HepG2 (cell line): ENCODE measurements at regions not wholly inside any gene's neighbourhood (a gene's known extent, or its start where the extent isn't known, plus 50 kb on each side); places are given as distances from the start of the nearest gene placed in this dataset.

ENCODE experiments used
- AGO2 ChIP-seq: fragments of 200-400 bp; formaldehyde crosslinking; optimal IDR thresholded peaks from 2 replicates; pipeline ENCODE3; 2017; ENCODE audit warnings: mild to moderate bottlenecking, low read depth, low read length, moderate library complexity
- AKNA ChIP-seq: sonication (generic); formaldehyde crosslinking; IDR thresholded peaks from 2 replicates; pipeline ENCODE4 v1.4.0; 2020; ENCODE audit warnings: missing genetic modification reagents, borderline replicate concordance
- IRF2 ChIP-seq: IDR thresholded peaks from 2 replicates; pipeline ENCODE4 v1.6.1; 2018; ENCODE audit warnings: missing genetic modification reagents, missing compliant biosample characterization
- ISL2 ChIP-seq: sonication (generic); formaldehyde crosslinking; IDR thresholded peaks from 2 replicates; pipeline ENCODE4 v1.5.0; 2020; ENCODE audit warnings: missing genetic modification reagents
- LCORL ChIP-seq, 2 experiments: fragments of 450-650 bp in 1 of 2; sonication (generic) in 1 of 2; formaldehyde crosslinking in 1 of 2; IDR thresholded peaks; 2 replicates each; pipeline versions ENCODE4 v1.5.0 to v1.6.1; 2017 to 2020; ENCODE audit warnings: antibody characterized with exemption in 1 of 2, missing genetic modification reagents in 1 of 2
- POLR2AphosphoS2 ChIP-seq: IDR thresholded peaks from 2 replicates; pipeline ENCODE4 v1.6.1; 2011; ENCODE audit warnings: low read depth, low read length, improper control_type of control experiment
- SMC3 ChIP-seq: IDR thresholded peaks from 2 replicates; pipeline ENCODE4 v1.6.1; 2011; ENCODE audit warnings: low read length, improper control_type of control experiment
- STAG1 ChIP-seq: sonication (generic); formaldehyde crosslinking; IDR thresholded peaks from 2 replicates; pipeline ENCODE4 v1.4.0; 2020; ENCODE audit warnings: missing genetic modification reagents
- ZBTB26 ChIP-seq: IDR thresholded peaks from 2 replicates; pipeline ENCODE4 v1.6.1; 2016; ENCODE audit warnings: missing compliant biosample characterization, missing genetic modification reagents, borderline replicate concordance
- ZFP37 ChIP-seq: sonication (generic); formaldehyde crosslinking; IDR thresholded peaks from 2 replicates; pipeline ENCODE4 v1.4.0; 2020; ENCODE audit warnings: missing genetic modification reagents, borderline replicate concordance
- ZHX1 ChIP-seq: sonication (generic); formaldehyde crosslinking; IDR thresholded peaks from 2 replicates; pipeline ENCODE4 v1.8.1; 2022; ENCODE audit warnings: low read depth, mild to moderate bottlenecking, missing genetic modification reagents
- ZNF256 ChIP-seq: sonication (generic); formaldehyde crosslinking; conservative IDR thresholded peaks from 2 replicates; pipeline ENCODE4 v1.4.0; 2020; ENCODE audit warnings: missing genetic modification reagents
- ZNF501 ChIP-seq: sonication (generic); formaldehyde crosslinking; IDR thresholded peaks from 2 replicates; pipeline ENCODE4 v1.5.1; 2020; ENCODE audit warnings: mild to moderate bottlenecking, moderate library complexity, missing genetic modification reagents
- ZNF556 ChIP-seq: sonication (generic); formaldehyde crosslinking; IDR thresholded peaks from 2 replicates; pipeline ENCODE4 v1.4.0; 2020; ENCODE audit warnings: mild to moderate bottlenecking, missing genetic modification reagents, borderline replicate concordance
- ZSCAN30 ChIP-seq: sonication (generic); formaldehyde crosslinking; IDR thresholded peaks from 2 replicates; pipeline ENCODE4 v1.5.0; 2020; ENCODE audit warnings: mild to moderate bottlenecking, missing genetic modification reagents
- TF ChIP-seq, protein P1 (sequence below): sonication (generic); formaldehyde crosslinking; IDR thresholded peaks from 2 replicates; pipeline ENCODE4 v1.9.0; 2022; ENCODE audit warnings: missing genetic modification reagents, mild to moderate bottlenecking, borderline replicate concordance
- TF ChIP-seq, protein P2 (sequence below): sonication (generic); formaldehyde crosslinking; IDR thresholded peaks from 2 replicates; pipeline ENCODE4 v1.5.1; 2020; ENCODE audit warnings: missing genetic modification reagents, mild to moderate bottlenecking, borderline replicate concordance

DNA sequence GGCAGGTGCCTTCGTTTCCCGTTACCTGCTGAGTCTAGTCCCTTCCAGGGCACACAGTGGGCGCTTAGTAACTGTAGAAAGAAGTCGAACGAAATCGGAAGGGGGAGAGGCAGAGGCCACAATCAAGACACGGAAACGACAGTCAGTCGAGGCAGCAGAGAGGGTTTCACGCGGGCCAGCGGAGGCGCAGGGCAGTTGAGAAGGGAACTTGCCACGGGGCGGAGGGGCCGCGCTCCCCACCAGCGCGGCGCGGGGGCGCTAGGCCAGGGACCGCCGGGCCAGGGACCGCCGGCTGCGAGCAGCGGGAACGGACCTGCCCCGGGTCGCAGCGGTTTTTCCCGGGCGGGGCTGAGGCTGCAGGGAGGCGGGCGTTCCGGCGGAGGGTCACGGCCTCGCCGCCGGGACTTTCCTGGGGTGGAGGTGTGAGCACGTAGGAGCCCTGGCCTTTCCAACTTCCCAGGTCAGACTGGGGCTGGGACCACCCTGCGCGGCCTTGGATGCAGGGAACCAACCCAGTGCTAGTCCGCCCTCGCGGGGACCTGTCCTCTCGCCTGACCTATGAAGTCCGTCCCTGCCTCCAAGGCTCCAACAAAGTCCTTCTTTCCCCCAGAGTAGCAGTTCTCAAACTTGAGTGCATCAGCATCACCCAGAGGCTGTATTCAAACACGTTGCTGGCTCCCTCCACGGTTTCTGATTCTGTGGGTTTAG is 150.1 kb upstream of the FGGY start (continued):
- TF ChIP-seq, protein P1, sequence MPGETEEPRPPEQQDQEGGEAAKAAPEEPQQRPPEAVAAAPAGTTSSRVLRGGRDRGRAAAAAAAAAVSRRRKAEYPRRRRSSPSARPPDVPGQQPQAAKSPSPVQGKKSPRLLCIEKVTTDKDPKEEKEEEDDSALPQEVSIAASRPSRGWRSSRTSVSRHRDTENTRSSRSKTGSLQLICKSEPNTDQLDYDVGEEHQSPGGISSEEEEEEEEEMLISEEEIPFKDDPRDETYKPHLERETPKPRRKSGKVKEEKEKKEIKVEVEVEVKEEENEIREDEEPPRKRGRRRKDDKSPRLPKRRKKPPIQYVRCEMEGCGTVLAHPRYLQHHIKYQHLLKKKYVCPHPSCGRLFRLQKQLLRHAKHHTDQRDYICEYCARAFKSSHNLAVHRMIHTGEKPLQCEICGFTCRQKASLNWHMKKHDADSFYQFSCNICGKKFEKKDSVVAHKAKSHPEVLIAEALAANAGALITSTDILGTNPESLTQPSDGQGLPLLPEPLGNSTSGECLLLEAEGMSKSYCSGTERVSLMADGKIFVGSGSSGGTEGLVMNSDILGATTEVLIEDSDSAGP (CRISPR knock-in tag) = peak; percentile 27; the same call in 1 of the 2 replicates
- TF ChIP-seq, protein P2, sequence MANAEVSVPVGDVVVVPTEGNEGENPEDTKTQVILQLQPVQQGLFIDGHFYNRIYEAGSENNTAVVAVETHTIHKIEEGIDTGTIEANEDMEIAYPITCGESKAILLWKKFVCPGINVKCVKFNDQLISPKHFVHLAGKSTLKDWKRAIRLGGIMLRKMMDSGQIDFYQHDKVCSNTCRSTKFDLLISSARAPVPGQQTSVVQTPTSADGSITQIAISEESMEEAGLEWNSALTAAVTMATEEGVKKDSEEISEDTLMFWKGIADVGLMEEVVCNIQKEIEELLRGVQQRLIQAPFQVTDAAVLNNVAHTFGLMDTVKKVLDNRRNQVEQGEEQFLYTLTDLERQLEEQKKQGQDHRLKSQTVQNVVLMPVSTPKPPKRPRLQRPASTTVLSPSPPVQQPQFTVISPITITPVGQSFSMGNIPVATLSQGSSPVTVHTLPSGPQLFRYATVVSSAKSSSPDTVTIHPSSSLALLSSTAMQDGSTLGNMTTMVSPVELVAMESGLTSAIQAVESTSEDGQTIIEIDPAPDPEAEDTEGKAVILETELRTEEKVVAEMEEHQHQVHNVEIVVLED (CRISPR knock-in tag) = no peak
- TF ChIP-seq ZFP37 (CRISPR knock-in tag) (no peak), SMC3 (no peak), ZNF256 (CRISPR knock-in tag) (no peak), POLR2AphosphoS2 (no peak), ZNF501 (CRISPR knock-in tag) (no peak), AGO2 (no peak), ZNF556 (no peak; the same call in 1 of the 2 replicates), ISL2 (CRISPR knock-in tag) (0 out of 2 replicates have a peak, but pooled peaks have one; percentile 24), IRF2 (CRISPR knock-in tag) (no peak), ZSCAN30 (no peak), ZBTB26 (no peak), AKNA (CRISPR knock-in tag) (no peak), STAG1 (peak; percentile 60), LCORL (IDR thresholded peaks at IDR 0.05) (no peak), LCORL (CRISPR knock-in tag; IDR thresholded peaks at IDR 0.05) (no peak), ZHX1 (CRISPR knock-in tag) (no peak)
